ENCODE measurements at regions not wholly inside any gene's neighbourhood (a gene's known extent, or its start where the extent isn't known, plus 50 kb on each side); places are given as distances from the start of the nearest gene placed in this dataset.

- H3K4me3 ChIP-seq (replicated peaks; ENCODE audit: insufficient read depth, low read length) = no peak overlapping the region
- H3K27me3 ChIP-seq (ENCODE audit: insufficient read depth, poor library complexity, severe bottlenecking) = no peaks in the 10 kb centered on the region
- peak in 1 of 2 experiments; percentile 39 for DNase-seq (ENCODE audit: low read depth in 1 of 2, low spot score in 1 of 2)
- TF ChIP-seq CTCF (IDR thresholded peaks at IDR 0.05; ENCODE audit: insufficient read depth, low read length) = peak; percentile 58
- TF ChIP-seq SPI1 (IDR thresholded peaks at IDR 0.05; ENCODE audit: borderline replicate concordance, low read depth) = no peak
- no peak overlapping the region for H3K27ac ChIP-seq (replicated peaks)
These were observed 224.8 kb downstream of the NHLRC3 start for GRCh38 chr13:39263033-39263432.

- H3K27ac ChIP-seq (replicated peaks) = no peak overlapping the region
- TF ChIP-seq REST (IDR thresholded peaks at IDR 0.05; ENCODE audit: insufficient replicate concordance, low read depth) (no peak), SPI1 (IDR thresholded peaks at IDR 0.05; ENCODE audit: borderline replicate concordance, low read depth) (no peak), CTCF (IDR thresholded peaks at IDR 0.05; ENCODE audit: insufficient read depth, low read length) (no peak), POLR2AphosphoS5 (IDR thresholded peaks at IDR 0.05; ENCODE audit: low read depth) (no peak), GABPA (IDR thresholded peaks at IDR 0.05; ENCODE audit: low read depth) (no peak)
These were observed 225.3 kb downstream of the NHLRC3 start for GRCh38 chr13:39263531-39263930.

GRCh38 chr13:39266426-39266825, 228.2 kb downstream of the NHLRC3 start:
- no peak for DNase-seq (ENCODE audit: low read depth in 1 of 2, low spot score in 1 of 2)
- Histone ChIP-seq H3K27me3 (ENCODE audit: insufficient read depth, poor library complexity, severe bottlenecking) (no peaks in the 10 kb centered on the region), H3K27ac (replicated peaks) (no peak overlapping the region), H3K4me3 (replicated peaks; ENCODE audit: insufficient read depth, low read length) (no peak overlapping the region)
- TF ChIP-seq REST (IDR thresholded peaks at IDR 0.05; ENCODE audit: insufficient replicate concordance, low read depth) (no peak), GABPA (IDR thresholded peaks at IDR 0.05; ENCODE audit: low read depth) (no peak), POLR2AphosphoS5 (IDR thresholded peaks at IDR 0.05; ENCODE audit: low read depth) (no peak), CTCF (IDR thresholded peaks at IDR 0.05; ENCODE audit: insufficient read depth, low read length) (no peak), SPI1 (IDR thresholded peaks at IDR 0.05; ENCODE audit: borderline replicate concordance, low read depth) (no peak)

More at GRCh38 chr13:39263531-39263930, 225.3 kb downstream of the NHLRC3 start:
- DNase-seq (ENCODE audit: low read depth in 1 of 2, low spot score in 1 of 2) = no peak
- no peak overlapping the region for H3K4me3 ChIP-seq (replicated peaks; ENCODE audit: insufficient read depth, low read length)
- H3K27me3 ChIP-seq (ENCODE audit: insufficient read depth, poor library complexity, severe bottlenecking) = no peaks in the 10 kb centered on the region

- TF ChIP-seq GABPA (IDR thresholded peaks at IDR 0.05; ENCODE audit: low read depth) = no peak
- TF ChIP-seq REST (IDR thresholded peaks at IDR 0.05; ENCODE audit: insufficient replicate concordance, low read depth) = no peak
- no peak for TF ChIP-seq POLR2AphosphoS5 (IDR thresholded peaks at IDR 0.05; ENCODE audit: low read depth)
- no peak for TF ChIP-seq CTCF (IDR thresholded peaks at IDR 0.05; ENCODE audit: insufficient read depth, low read length)
- no peak for TF ChIP-seq SPI1 (IDR thresholded peaks at IDR 0.05; ENCODE audit: borderline replicate concordance, low read depth)
These were observed 230.1 kb downstream of the NHLRC3 start for GRCh38 chr13:39268398-39268797.

More at GRCh38 chr13:39268398-39268797, 230.1 kb downstream of the NHLRC3 start:
- no peak overlapping the region for H3K4me3 ChIP-seq (replicated peaks; ENCODE audit: insufficient read depth, low read length)
- no peak overlapping the region for H3K27ac ChIP-seq (replicated peaks)
- DNase-seq (ENCODE audit: low read depth in 1 of 2, low spot score in 1 of 2) = no peak
- H3K27me3 ChIP-seq (ENCODE audit: insufficient read depth, poor library complexity, severe bottlenecking) = no peaks in the 10 kb centered on the region
